Stimulated activated CD4-positive, alpha-beta T cell treated with anti-CD3 and anti-CD28 coated beads, Interleukin-4, amount 100 ng/mL, for 4 hours (primary cell): ENCODE measurements at regions not wholly inside any gene's neighbourhood (a gene's known extent, or its start where the extent isn't known, plus 50 kb on each side); places are given as distances from the start of the nearest gene placed in this dataset.
"Not testable (repeated sequence)": the region's sequence is repeated elsewhere in the genome, so short reads cannot be mapped to it uniquely, and the experiment has no call there.

ENCODE experiments used
- DNase-seq, 2 experiments: peaks; one replicate each; pipeline ENCODE4 v3.0.0-alpha.2; 2020

- DNase-seq, result not testable (repeated sequence)
These were observed 4175.7 kb upstream of the OR11H1 start for GRCh38 chr22:11352287-11352686.

GRCh38 chr22:11360632-11361031, 4167.4 kb upstream of the OR11H1 start:
- DNase-seq, result no peak

GRCh38 chr22:11361496-11361895, 4166.5 kb upstream of the OR11H1 start:
- DNase-seq, result not testable (repeated sequence)

GRCh38 chr22:11369612-11370307, 4158.2 kb upstream of the OR11H1 start:
- not testable (repeated sequence) for DNase-seq

- DNase-seq, result not testable (repeated sequence)
These were observed 4157.7 kb upstream of the OR11H1 start for GRCh38 chr22:11370311-11370710.
